ENCODE measurements at regions not wholly inside any gene's neighbourhood (a gene's known extent, or its start where the extent isn't known, plus 50 kb on each side); places are given as distances from the start of the nearest gene placed in this dataset.

GRCh38 chr2:136532171-136532570 lies 233.2 kb upstream of the THSD7B start:
- FAIRE-seq (no peak), DNase-seq (ENCODE audit: insufficient read length, low spot score) (no peak)
- no peak for TF ChIP-seq CTCF (IDR thresholded peaks at IDR 0.05; ENCODE audit: insufficient read depth, missing control alignments)

GRCh38 chr2:136531731-136532130 lies 233.6 kb upstream of the THSD7B start:
- FAIRE-seq: no peak
- no peak for DNase-seq (ENCODE audit: insufficient read length, low spot score)
- TF ChIP-seq CTCF (IDR thresholded peaks at IDR 0.05; ENCODE audit: insufficient read depth, missing control alignments): no peak

- TF ChIP-seq CTCF (IDR thresholded peaks at IDR 0.05; ENCODE audit: insufficient read depth, missing control alignments): no peak
- FAIRE-seq: no peak
- no peak for DNase-seq (ENCODE audit: insufficient read length, low spot score)
Observed at GRCh38 chr2:136530146-136530545, 235.2 kb upstream of the THSD7B start.

DNA sequence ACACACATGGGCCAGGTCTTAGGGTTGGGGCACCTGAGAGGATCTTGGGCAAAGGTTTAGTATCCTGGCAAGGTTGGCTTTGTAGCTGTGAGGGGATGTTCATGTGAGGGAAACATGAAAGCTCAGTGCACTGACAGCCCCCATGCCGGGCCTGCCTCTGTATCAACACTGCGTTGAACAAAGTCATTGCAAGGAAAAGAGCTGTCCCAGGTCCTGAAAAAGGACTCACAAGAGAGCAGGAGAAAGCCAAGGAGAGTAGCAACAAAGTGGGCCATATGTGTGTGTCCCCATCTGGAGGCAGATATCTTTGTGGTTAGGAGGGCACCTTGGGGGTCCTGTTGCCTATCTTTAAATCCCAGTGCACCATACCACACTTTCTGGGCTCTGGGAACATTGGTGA lies 237.8 kb upstream of the THSD7B start:
- no peak for TF ChIP-seq CTCF (IDR thresholded peaks at IDR 0.05; ENCODE audit: insufficient read depth, missing control alignments)
- FAIRE-seq: no peak
- DNase-seq (ENCODE audit: insufficient read length, low spot score): no peak

- TF ChIP-seq CTCF (IDR thresholded peaks at IDR 0.05; ENCODE audit: insufficient read depth, missing control alignments): no peak
- FAIRE-seq: no peak
- no peak for DNase-seq (ENCODE audit: insufficient read length, low spot score)
Observed at GRCh38 chr2:136522724-136523123, 242.6 kb upstream of the THSD7B start.

GRCh38 chr2:136517716-136518115 lies 247.6 kb upstream of the THSD7B start:
- TF ChIP-seq CTCF (IDR thresholded peaks at IDR 0.05; ENCODE audit: insufficient read depth, missing control alignments): no peak
- FAIRE-seq (no peak), DNase-seq (ENCODE audit: insufficient read length, low spot score) (no peak)

GRCh38 chr2:136510244-136510643 lies 255.1 kb upstream of the THSD7B start:
- DNase-seq (ENCODE audit: insufficient read length, low spot score): no peak
- FAIRE-seq: no peak
- no peak for TF ChIP-seq CTCF (IDR thresholded peaks at IDR 0.05; ENCODE audit: insufficient read depth, missing control alignments)
